ENCODE measurements at regions not wholly inside any gene's neighbourhood (a gene's known extent, or its start where the extent isn't known, plus 50 kb on each side); places are given as distances from the start of the nearest gene placed in this dataset.
"Not testable (repeated sequence)": the region's sequence is repeated elsewhere in the genome, so short reads cannot be mapped to it uniquely, and the experiment has no call there.

DNA sequence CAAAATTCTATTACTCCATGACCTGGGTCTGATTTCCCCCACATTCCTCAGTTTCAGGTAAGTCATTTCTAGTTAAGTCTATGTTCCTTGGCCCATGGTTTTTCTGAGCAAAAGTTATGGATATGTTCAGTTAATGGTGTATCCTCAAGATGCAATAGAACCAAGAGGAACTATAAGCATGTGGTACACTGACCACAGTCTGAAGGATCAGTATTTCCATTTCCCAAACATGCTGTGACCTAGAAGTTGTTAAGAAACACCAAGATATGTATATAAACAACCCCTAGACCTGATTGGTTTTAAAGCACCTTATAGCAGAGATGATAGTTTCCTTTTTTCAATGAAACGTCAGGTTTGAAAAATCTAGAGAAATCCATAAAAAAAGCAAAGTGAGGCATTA is 94.2 kb upstream of the ABCB5 start:
- no peak for DNase-seq

DNA sequence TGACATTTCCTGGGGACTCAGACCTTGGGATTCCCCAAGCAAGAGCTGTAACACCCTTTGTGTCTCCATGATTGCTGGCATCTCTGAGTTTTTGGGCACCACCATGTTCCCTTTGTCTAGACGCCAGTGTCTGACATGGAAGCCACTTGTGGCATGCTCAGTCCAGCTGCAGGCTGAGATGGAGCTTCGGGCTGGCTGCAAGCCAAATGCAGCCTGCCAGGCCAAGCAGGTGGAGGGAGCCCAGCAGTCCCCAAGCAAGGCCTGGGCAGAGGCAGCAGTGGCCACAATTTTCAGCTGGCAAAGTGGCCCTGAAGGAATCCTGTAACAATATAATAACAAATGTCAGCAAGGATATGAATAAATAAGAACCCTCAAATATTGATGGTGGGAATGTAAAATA is 86.2 kb upstream of the ABCB5 start:
- no peak for DNase-seq

GRCh38 chr7:20532890-20533289 is 82.6 kb upstream of the ABCB5 start:
- DNase-seq = peak; percentile 42

- DNase-seq = no peak
Measured at GRCh38 chr7:20534543-20534942, 80.9 kb upstream of the ABCB5 start.

- DNase-seq = no peak
Measured at GRCh38 chr7:20535541-20535940, 79.9 kb upstream of the ABCB5 start.

DNA sequence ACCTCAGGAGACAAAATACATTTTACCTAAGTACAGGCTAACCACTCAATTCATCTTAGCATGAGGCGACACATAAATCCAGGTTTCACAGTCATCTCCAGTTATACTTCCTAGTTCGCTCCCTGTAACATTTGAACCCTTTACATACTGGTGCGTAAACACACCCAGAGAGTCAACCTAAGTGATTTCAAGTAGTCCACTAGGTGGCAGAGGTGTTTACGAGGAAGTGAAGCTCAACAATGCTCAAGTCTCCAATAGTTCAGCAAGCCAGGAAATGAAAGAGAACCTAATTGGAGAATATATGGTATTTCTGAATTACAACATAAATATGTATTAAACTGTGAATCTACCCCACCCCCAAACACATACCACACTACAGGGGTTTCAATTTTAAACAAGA is 76.3 kb upstream of the ABCB5 start:
- DNase-seq = peak; percentile 24

- DNase-seq = no peak
Measured at GRCh38 chr7:20541608-20542349, 73.7 kb upstream of the ABCB5 start.

DNA sequence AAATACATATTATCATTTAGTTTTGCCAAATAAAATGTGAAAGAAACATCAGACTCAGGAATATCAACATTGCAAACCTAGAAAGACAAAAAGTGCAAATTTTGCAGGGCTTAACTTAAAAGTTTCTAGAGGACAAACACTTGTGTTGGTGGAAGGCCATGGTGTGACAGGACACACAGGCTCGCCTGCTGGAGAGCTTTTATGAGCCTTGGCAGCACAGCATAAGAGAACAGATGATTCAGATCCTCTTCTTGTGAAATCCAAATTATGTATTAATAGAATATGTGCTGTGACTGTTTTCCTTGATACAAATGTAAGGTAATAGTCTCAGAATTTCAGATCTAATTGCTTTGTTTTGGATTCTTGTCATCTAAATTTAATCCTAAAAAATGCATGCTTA is 72.9 kb upstream of the ABCB5 start:
- DNase-seq = peak; percentile 66

GRCh38 chr7:20543500-20543899 is 72.0 kb upstream of the ABCB5 start:
- DNase-seq = no peak

DNA sequence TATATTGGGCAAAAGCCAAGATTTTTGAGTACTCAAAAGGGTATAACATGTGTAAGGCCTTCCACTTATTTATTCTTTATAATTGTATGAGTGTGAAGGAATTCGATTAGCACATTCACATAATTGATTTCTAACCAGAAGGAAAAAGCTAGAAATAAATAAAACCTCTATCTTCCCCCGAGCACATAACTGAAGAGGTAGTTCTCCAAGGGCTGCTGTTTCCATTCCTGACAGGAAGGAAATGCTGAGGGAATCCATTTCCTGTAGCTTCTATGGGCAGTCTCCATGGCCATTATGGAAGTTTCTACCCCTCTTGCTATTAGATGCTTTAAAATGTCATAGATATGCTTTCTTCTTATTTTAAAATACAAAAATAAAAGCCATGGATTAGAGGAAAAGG is 70.5 kb upstream of the ABCB5 start:
- DNase-seq = no peak

GRCh38 chr7:20546958-20547357 is 68.5 kb upstream of the ABCB5 start:
- DNase-seq = not testable (repeated sequence)

DNA sequence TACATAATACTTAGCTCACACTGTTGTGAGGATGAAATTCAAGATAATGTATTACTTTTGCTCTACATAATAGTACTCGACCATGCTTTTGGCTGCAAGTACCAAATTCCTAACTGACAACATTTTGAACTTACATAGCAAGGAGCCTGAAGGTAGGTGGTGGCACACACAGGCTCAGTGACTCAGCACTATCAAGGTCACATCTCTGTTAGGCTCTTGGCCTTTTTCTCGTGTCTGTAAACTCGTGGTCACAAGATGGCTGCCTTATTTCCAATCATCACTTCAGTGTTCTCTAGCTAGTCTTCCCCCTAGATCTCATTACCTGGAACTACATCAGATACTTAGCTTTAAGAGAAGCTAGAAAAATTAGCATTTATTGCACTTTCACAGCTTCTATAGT is 61.4 kb upstream of the ABCB5 start:
- no peak for DNase-seq

GRCh38 chr7:20556091-20556490 is 59.4 kb upstream of the ABCB5 start:
- DNase-seq = no peak

DNA sequence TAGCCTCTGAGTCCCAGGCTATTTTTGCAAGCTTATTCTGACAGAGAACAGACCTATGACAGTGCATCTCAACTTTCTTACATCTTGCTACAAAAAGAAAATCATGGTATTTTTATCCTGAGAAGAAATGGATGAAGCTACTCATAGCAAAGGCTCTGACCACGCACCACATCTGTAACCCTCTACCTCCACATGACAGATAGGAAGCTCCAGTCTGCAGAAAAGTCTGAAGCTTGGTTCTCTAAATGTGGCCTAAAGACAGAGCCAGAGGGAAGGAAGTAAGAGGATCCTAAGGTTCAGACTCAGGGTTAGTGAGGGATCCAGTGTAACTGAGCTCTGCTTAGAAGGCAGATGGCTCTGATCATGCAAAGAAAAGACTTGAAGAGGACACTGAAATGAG is 58.4 kb upstream of the ABCB5 start:
- DNase-seq = no peak

- DNase-seq = no peak
Measured at GRCh38 chr7:20558963-20559716, 56.3 kb upstream of the ABCB5 start.

- DNase-seq = no peak
Measured at GRCh38 chr7:20559883-20560282, 55.6 kb upstream of the ABCB5 start.

GRCh38 chr7:20560325-20561180 is 54.9 kb upstream of the ABCB5 start:
- DNase-seq = no peak

GRCh38 chr7:20561466-20561865 is 54.0 kb upstream of the ABCB5 start:
- no peak for DNase-seq

DNA sequence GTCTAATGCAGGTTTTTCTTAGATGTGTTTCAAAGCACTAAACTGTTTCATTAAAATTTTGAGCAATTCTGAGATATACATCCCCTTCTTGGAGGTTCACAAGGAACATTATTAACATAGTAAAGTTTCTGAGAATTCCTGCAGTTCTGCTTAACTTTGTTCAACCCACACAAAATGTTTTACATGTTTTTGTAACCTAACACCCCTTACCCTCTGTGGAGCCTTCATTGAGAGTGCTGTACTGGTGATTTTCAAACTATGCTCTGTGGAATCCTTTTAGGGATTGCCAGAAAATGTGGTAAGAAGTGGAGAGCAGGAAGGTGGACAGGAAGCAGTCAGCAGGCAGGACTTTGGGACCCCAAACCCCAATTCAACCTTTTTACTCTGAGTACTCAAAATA is 53.6 kb upstream of the ABCB5 start:
- no peak for DNase-seq

- DNase-seq = peak; percentile 13
Measured at GRCh38 chr7:20562461-20562860, 53.0 kb upstream of the ABCB5 start.

All from HCEC 1CT (cell line).